H1 (cell line): ENCODE measurements at regions not wholly inside any gene's neighbourhood (a gene's known extent, or its start where the extent isn't known, plus 50 kb on each side); places are given as distances from the start of the nearest gene placed in this dataset.
"Not testable (repeated sequence)": the region's sequence is repeated elsewhere in the genome, so short reads cannot be mapped to it uniquely, and the experiment has no call there.

Experiments
- CTCF ChIP-seq, 3 experiments: IDR thresholded peaks; 1 replicate in 2 of 3; 2 replicates in 1 of 3; pipeline versions ENCODE4 v1.5.1 to v1.6.1; 2011; ENCODE audit warnings: low read length in 3 of 3, mild to moderate bottlenecking in 3 of 3, inconsistent platforms in 2 of 3, low read depth in 1 of 3, moderate library complexity in 1 of 3; ENCODE audit not compliant: insufficient read depth in 1 of 3; ENCODE audit errors: control extremely low read depth in 1 of 3
- EZH2 ChIP-seq: fragments of 200-600 bp; sonication (generic); IDR thresholded peaks from 2 replicates; pipeline ENCODE4 v1.7.1; 2012; ENCODE audit warnings: low read depth, mild to moderate bottlenecking, moderate library complexity, low read length, inconsistent platforms; ENCODE audit not compliant: severe bottlenecking
- USF2 ChIP-seq: IDR thresholded peaks from 2 replicates; pipeline ENCODE4 v1.6.1; 2011; ENCODE audit warnings: low read length, improper control_type of control experiment
- ZNF274 ChIP-seq: IDR thresholded peaks from 2 replicates; pipeline ENCODE4 v1.7.0; 2012; ENCODE audit warnings: low read length, borderline replicate concordance; ENCODE audit errors: extremely low read depth

GRCh38 chr3:198157231-198157868 lies 197.3 kb downstream of the LMLN start:
- TF ChIP-seq ZNF274; CTCF (IDR thresholded peaks at IDR 0.05; ENCODE audit: control extremely low read depth in 1 of 3, insufficient read depth in 1 of 3, low read depth in 1 of 3, low read length in 3 of 3); USF2; EZH2: not testable (repeated sequence)
